Esophagus muscularis mucosa (tissue), 4 donors: ENCODE measurements at regions not wholly inside any gene's neighbourhood (a gene's known extent, or its start where the extent isn't known, plus 50 kb on each side); places are given as distances from the start of the nearest gene placed in this dataset.

Source experiments
- CTCF ChIP-seq, 3 experiments: fragments of 200-600 bp in 2 of 3; fragments of 450-650 bp in 1 of 3; sonication (generic) in 2 of 3; IDR thresholded peaks; one replicate each; pipeline ENCODE4 v1.5.1; 2017 to 2019; ENCODE audit warnings: antibody characterized with exemption in 3 of 3, mild to moderate bottlenecking in 2 of 3, moderate library complexity in 1 of 3
- EP300 ChIP-seq: sonication (generic); formaldehyde crosslinking; IDR thresholded peaks from one replicate; pipeline ENCODE4 v1.6.1; 2017; ENCODE audit warnings: antibody characterized with exemption
- POLR2A ChIP-seq: fragments of 450-650 bp; IDR thresholded peaks from one replicate; pipeline ENCODE4 v1.6.1; 2017; ENCODE audit warnings: antibody characterized with exemption, moderate library complexity, mild to moderate bottlenecking, low read depth
- POLR2AphosphoS5 ChIP-seq, 2 donors: sonication (generic); formaldehyde crosslinking; IDR thresholded peaks; one replicate each; pipeline ENCODE4 v1.6.1; 2017; ENCODE audit warnings: antibody characterized with exemption in 2 of 2

GRCh38 chr2:11071211-11071610, 84.1 kb upstream of the SLC66A3 start:
- TF ChIP-seq POLR2AphosphoS5 (IDR thresholded peaks at IDR 0.05): no peak
- no peak for TF ChIP-seq EP300
- no peak for TF ChIP-seq CTCF (IDR thresholded peaks at IDR 0.05)
- TF ChIP-seq POLR2A: no peak
